Epidermal melanocyte (primary cell): ENCODE measurements at regions not wholly inside any gene's neighbourhood (a gene's known extent, or its start where the extent isn't known, plus 50 kb on each side); places are given as distances from the start of the nearest gene placed in this dataset.
"Not testable (repeated sequence)": the region's sequence is repeated elsewhere in the genome, so short reads cannot be mapped to it uniquely, and the experiment has no call there.

Experiments used
- DNase-seq: peaks from one replicate; pipeline ENCODE4 v3.0.0; 2011; ENCODE audit warnings: low spot score; ENCODE audit not compliant: insufficient read length

DNA sequence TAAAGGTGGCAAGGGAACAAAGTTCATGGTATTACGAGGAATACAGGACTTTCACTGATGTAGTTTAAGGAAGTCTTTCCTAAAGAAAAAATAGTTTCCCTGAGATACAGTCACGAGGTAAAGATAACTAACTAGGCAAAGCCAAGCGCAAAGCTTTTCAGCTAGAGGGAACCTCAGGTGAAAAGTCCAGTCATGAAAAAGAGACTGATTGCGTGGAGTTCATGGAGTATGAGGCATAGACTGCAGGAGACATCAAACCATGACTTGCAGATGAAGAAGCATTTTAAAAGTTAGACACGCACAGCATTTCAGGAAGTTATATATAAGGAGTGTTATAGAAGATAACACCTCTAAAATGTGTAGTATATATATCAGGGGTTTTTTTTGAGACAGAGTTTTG, 205.6 kb upstream of the ZNF184 start:
- no peak for DNase-seq

DNA sequence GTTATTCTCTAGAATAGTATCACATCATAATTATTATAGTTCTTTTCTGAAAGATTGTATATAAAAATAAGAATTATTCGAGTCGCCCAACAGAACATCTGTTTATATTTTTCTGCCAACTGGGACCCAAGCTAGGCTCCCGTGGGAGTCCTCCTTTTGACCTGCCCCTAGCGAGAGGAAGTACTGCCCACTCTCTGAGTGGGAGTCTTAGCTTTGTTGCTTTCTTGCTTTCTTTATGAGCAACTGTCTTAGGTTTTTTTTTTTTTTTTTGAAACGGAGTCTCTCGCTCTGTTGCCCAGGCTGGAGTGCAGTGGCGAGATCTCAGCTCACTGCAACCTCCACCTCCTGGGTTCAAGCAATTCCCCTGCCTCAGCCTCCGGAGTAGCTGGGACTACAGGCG, 202.0 kb upstream of the ZNF184 start:
- DNase-seq, result no peak

DNA sequence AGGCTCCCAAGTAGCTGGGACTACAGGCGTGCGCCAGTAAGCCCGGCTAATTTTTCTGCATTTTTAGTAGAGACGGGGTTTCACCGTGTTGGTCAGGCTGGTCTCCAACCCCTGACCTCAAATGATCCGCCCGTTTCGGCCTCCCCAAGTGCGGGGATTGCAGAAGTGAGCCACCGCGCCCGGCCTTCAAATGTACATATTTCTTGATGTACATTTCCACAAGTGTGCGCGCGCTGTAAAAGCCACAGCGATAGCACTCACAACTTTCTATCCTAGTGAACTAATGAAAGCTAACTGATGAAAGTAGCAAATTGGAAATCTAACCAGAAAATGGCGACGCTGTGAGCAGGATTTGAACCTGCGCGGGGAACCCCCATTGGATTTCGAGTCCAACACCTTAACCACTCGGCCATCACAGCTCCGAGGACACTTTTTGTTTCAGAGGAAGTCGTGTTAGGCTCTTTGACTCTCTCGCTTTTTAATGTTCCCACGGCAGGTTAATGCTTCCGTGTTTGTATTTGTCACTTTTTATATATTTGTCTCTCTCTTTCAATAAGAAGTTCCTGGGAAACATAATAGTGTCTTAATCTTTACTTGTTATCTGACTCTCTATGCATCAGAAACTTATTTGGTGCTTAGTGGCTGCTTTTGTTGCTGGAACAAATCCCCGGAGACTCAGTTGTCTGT, 199.4 kb upstream of the ZNF184 start:
- no peak for DNase-seq

DNA sequence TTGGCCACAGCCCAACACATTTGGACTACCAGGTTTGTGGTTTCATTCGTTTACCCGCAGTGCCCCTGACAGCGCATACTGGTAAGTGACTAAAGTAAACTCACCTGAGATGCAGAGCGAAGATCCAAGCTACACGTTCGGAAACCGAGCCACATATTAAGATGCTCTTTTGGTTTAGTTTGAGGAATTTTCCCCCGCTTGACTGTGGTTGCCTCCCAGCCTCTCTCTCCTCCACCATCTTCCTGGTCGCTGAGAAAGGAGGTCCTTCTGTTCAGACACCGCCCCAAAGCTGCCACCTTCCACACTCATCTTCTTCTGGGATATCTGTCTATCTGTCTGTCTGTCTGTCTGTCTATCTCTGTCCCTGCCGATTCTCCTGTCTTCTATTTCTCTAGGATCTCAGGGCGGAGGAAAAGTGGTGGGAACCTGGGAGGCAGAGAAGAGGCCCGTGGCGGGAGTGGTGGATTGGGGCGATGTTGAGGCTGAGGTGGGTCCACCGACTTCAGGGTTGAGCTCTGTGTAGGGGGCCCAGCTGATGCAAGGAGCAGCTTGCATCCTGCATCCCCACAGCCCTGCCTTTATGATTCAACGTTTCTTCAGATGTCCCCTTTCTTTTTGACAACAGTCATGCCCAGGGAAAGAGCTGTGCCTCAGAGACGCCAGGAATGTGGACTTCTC, 196.9 kb upstream of the ZNF184 start:
- no peak for DNase-seq

DNA sequence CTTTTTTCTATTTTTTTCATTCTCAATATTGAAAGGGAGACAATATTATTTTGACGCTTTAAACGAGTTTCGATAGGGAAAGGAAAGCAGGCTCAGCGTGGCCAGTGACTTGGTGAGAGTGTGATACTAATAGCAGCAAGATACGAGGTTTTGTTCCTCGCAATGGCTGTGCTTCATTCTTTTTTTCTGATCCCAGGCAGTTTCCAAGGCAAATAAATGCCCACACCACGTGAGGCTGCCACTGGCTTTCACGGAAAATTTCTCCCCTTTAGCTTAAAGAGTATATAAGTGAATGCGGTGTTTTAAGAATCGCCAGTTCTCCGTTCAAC, 196.4 kb upstream of the ZNF184 start:
- no peak for DNase-seq

DNA sequence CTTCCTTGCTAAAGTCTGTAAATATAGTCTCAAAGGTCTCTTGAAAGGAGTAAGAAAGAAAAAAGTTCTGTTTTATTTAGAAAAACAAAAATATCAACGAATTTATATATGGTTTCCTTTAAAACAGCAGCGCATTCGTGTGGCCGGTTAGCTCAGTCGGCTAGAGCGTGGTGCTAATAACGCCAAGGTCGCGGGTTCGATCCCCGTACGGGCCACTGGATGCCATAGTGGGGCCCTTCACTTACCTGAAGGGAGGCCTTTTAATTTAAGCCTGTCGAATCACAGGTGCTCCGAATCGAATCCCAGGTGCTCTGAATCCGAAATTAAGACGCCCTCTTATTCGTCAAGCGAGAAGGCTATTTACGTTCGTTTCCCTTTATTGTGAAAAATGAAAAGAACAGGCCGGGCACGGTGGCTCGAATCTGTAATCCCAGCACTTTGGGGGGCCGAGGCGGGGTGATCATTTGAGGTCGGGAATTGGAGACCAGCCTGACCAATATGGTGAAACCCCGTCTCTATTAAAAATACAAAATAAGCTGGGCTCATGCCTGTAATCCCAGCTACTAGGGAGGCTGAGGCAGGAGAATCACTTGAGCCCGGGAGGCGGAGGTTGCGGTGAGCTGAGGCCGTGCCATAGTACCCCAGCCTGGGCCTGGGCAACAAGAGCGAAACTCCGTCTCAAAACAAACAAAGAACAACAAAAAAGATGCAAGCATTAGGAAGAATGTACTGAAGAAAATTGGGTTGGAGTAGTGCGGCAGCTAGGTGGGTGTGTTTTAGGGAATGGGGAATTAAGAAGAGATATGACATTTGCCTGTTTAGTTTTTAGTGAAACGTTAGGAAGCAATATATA, 195.8 kb upstream of the ZNF184 start:
- DNase-seq, result no peak

DNA sequence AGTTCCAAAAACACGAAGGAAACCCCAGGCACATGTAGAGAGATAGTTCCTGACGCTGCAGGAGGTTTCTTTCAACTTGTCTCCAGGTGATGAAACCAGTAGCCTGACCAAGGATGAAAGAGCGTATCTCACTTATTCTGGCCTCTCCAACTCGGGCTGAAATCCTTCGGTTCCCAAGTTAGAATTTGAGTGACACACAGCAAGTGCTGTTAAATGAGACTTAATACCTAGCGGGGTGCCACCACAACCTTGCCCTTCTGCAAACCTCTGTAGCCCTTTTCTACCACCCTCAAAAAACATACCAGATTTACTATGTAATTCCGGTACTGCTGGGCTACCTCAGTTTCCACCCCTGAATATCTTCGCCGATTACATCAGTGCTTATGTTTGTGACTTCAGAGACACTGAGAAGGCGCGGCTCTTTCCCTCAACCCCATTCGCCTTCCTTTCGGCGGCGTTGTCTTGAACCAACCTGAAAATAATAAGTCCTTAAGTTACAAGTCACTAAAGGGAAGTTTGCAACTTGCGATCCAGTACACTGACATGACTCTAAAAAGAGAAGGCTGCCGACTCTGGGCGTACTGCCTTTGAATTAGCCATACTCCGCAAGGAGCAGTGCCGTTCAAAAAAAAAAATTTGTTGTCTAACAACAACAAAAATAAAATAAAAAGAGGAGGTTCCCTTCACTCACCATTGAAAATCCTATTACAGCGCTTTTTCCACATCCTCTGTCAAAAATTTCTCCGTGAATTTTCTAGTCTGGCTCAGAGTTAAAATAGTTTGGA, 194.9 kb upstream of the ZNF184 start:
- no peak for DNase-seq

DNA sequence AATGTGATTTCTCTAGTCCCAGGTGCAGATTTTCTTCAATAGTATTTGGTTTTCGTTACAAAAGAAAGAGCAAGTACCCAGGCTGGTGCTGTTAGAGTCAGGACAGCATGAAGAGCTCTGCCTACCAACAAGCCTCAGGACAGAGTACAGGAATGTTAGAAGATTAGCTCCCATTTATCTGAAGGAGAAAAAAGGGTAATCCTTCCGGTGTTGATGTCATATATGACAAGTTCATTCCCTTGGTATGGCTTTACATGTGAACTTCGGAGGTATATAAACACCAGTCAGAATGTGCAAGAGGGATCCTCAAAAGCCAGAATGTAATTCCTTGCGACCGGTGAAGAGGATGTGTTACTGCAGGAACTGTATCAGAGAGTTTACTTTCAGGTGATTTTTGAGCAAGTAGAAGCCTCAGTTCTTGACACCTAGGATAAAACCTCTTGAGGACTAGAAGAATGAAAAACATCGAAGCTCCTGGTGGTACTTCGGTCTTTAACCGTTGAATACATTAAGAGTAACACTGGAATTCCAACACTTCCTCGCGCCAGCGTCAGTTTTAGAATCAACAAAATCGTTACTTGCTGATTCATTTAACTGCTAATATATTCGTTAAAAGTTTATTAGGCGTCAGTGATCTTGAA, 194.2 kb upstream of the ZNF184 start:
- DNase-seq, result no peak

DNA sequence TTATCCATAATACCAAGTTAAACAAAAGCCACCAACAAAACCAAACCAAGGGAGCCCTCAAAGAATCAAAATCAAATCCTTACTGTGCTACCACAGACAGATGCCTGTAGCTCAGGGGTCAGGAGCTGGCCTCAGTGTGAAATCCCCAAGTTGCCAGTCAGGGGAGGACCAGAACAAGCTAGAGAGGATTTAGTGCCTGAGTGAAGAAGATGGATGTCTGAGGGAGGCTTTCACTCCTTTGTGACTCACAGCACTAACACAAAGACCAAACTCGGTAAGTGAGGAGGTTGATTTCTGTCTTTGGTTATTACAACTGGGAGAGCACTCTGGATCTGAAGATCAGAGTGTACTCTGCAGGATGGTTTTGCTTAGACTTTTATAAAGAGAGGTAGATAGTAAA, 189.9 kb upstream of the ZNF184 start:
- DNase-seq, result no peak

DNA sequence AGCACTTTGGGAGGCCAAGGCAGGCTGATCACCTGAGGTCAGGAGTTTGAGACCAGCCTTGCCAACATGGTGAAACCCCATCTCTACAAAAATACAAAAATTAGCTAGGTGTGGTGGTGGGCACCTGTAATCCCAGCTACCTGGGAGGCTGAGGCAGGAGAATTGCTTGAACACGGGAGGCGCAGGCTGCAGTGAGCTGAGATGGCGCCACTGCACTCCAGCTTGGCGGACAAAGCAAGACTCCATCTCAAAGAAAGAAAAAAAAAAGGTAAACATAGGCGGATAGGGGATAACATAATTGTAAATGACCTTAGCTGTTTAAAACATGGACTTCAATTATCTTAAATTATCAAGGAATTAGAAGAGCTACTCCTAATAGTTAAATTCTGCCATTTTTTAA, 189.3 kb upstream of the ZNF184 start:
- DNase-seq, result not testable (repeated sequence)

DNA sequence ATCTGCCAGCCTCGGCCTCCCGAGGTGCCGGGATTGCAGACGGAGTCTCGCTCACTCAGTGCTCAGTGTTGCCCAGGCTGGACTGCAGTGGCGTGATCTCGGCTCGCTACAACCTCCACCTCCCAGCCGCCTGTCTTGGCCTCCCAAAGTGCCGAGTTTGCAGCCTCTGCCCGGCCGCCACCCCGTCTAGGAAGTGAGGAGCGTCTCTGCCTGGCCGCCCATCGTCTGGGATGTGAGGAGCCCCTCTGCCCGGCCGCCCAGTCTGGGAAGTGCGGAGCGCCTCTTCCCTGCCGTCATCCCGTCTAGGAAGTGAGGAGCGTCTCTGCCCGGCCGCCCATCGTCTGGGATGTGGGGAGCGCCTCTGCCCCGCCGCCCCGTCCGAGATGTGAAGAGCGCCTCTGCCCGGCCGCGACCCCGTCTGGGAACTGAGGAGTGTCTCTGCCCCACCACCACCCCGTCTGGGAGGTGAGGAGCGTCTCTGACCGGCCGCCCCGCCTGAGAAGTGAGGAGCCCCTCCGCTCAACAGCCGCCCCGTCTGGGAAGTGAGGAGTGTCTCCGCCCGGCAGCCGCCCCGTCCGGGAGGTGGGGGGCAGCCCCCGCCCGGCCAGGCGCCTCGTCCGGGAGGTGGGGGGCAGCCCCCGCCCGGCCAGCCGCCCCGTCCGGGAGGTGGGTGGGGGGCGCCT, 180.4 kb upstream of the ZNF184 start:
- not testable (repeated sequence) for DNase-seq

DNA sequence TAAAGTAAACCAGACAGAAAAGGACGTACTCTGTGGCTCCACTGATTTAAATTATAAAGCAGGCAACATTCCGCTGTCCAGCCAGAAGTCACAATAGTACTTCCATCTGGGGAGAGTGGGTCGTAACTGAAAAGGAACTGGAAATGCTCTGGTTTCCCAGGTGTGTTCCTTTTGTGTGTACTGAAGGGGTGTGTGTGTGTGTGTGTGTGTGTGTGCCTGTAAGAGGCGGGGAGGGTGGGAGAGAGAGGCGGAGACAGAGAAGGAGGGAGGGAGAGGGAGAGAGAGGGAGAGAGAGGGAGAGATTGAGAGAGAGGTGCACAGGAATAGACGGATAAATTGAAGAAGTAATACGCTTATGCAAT, 178.4 kb upstream of the ZNF184 start:
- no peak for DNase-seq

DNA sequence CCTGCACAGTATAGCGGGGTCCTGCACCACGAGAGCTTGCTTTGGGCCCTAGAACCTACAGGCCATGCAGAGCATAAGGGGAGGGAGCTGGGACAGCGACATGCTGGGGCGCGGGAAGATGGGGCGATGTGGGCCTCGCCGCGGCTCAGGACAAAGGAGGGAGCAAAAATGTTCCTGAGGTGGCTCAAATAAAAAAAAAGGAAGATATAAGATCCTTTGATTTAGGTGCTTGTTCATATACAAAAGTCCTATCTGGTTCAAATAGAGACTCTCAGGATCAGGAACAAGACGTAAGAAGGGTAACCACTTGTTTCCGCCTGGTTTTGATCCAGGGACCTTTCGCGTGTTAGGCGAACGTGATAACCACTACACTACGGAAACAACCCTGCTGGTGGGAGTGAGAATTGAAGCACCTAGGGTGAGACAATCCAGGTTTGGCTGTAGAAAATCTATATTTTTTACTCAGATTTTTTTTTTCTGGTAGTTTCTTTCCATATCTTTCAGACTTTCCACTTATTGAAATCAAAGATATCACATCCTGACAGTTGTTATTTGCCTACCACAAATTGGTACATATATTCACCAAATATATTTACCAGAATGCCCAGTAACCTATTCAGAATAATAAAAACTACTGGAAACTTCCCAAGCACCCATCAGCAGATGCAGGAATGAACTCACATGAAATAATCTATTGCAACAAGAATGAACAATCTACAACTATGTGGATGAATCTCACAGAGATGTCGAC, 177.9 kb upstream of the ZNF184 start:
- DNase-seq, result no peak

DNA sequence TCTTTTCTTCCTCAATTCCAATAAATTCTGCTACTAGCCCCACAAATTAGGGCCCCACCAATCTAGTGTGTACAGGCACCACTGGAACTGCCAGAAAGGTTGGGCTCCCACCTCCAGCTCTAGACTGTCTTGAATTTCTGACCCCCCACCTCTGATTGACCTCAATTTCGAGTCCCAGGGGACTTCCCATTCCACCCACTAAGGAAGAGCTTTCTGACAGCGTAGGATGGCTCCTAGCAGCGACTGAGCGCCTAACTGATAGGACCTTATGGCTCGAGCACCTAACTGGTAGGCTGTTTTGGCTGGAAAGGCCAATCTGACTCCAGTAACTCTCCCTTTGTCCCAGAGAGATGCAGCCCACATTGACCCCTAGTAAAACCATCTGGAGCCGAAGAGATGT, 171.6 kb upstream of the ZNF184 start:
- DNase-seq, result no peak

DNA sequence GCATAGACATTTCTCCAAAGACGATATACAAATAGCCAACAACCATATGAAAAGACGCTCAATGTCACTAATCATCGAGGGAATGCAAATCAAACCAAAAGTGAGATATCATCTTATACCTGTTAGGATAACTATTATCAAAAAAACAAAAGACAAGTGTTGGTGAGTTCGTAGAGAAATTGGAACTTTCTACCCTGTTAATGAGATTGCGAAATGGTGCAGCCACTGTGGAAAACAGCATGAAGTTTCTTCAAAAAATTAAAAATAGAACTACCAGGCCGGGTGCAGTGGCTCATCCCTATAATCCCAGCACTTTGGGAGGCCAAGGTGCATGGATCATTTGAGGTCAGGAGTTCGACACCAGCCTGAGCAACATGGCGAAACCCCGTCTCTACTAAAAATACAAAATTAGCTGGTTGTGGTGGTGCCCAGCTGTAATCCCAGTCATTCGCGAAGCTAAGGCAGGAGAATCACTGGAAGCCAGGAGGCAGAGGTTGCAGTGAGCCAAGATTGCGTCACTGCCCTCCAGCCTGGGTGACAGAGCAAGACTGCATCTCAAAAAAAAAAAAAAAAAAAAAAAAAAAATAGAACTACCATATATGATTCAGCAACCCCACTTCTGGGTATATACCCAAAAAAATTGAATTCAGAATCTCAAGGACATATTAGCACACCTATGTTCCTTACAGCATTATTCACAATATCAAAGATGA, 170.0 kb upstream of the ZNF184 start:
- DNase-seq, result no peak

DNA sequence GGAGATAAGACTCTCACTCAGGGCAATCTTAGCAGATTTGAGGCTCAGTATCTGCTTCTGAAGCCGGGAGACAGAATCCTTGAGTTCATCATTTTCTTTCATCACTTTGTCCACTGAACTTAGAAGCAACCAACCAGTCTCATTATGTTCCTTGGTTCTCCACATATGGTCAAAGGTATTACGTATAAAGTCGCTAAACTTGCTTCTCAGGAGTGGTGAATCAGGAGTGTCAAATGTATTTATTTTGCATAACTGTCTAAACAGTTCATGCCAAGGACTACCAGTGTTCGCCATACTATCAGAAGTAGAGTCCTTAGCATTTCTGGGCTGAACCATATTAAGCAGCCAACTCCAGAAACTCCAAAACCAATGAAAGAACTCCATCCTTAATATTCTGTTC, 163.0 kb upstream of the ZNF184 start:
- not testable (repeated sequence) for DNase-seq

DNA sequence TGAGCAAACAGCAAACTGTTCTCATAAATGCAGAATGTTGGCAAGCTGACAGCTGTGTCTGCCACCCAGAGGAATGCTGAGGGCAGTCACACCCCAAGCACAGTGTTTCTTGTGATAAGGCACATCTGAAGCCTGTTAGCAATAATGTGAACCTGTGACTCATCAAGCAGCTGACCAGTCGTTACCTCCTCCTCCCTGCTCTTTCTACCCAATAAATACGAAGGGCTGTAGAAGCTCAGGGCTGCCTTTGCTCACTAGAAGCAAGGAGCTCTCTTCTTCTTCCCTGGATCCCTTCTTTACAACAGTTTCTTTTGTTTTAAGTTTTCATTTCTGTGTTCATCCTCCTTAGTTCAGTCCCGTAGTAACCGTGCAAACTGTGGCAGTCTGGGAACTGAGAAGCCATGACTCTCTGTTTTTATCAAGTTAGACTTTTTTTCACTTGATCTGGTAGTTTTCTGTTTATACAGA, 160.3 kb upstream of the ZNF184 start:
- DNase-seq, result not testable (repeated sequence)

DNA sequence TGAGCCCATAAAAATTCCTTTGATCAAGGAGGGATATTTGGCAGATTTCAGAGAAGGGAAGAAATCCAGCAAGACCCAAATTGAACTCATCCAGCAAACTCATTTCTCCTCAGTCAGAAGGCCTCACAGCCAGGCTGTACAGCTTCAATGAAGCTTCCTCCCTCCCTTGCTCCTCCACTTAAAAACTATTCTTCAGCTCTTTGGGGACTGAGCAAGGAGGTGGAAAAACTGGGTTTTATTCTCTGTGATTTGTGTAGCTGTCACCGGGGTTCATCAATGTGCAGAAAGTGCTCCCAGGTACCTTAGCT, 158.7 kb upstream of the ZNF184 start:
- no peak for DNase-seq
